WTC11 (cell line): ENCODE measurements at regions not wholly inside any gene's neighbourhood (a gene's known extent, or its start where the extent isn't known, plus 50 kb on each side); places are given as distances from the start of the nearest gene placed in this dataset.
A peak's percentile ranks its signal among the peaks of the same experiment; 100 is the strongest.

Experiments
- ATAC-seq: fragments of 200-7000 bp; cut with Tn5 transposase; 2 replicates; pipeline ENCODE4 v1.10.0; 2021; ENCODE audit warnings: mild to moderate bottlenecking, moderate library complexity
- CTCF ChIA-PET: fragments of 300-600 bp; sonication (Branson Sonifier 250); formaldehyde crosslinking; loops from one replicate; lab custom pipeline; 2021; ENCODE audit warnings: antibody characterized with exemption; lab: Charles Lee
- POLR2A ChIA-PET: fragments of 350-600 bp; sonication (Branson Sonifier 250); formaldehyde crosslinking; loops from one replicate; lab custom pipeline; 2021; ENCODE audit warnings: antibody characterized with exemption; lab: Charles Lee
- DNase-seq: peaks from one replicate; pipeline ENCODE4 v3.0.0; 2021; ENCODE audit warnings: low spot score
- H3K27ac Mint-ChIP-seq: 2 replicates; pipeline ENCODE4 v1.8.0; 2021; ENCODE audit warnings: mixed read lengths
- H3K27me3 Mint-ChIP-seq: 2 replicates; pipeline ENCODE4 v1.8.0; 2021; ENCODE audit warnings: low read depth, mild to moderate bottlenecking, moderate library complexity, mixed read lengths
- H3K36me3 Mint-ChIP-seq: 2 replicates; pipeline ENCODE4 v1.8.0; 2021; ENCODE audit warnings: mixed read lengths
- H3K4me1 Mint-ChIP-seq: 2 replicates; pipeline ENCODE4 v1.8.0; 2022; ENCODE audit warnings: mixed read lengths
- H3K4me3 Mint-ChIP-seq: 2 replicates; pipeline ENCODE4 v1.8.0; 2021; ENCODE audit warnings: mild to moderate bottlenecking, moderate library complexity, mixed read lengths
- H3K9me3 Mint-ChIP-seq: 2 replicates; pipeline ENCODE4 v1.8.0; 2021; ENCODE audit warnings: mixed read lengths
- EMX1 ChIP-seq: fragments of 250-450 bp; sonication (Bioruptor Pico); IDR thresholded peaks from 2 replicates; pipeline ENCODE4 v1.8.0; 2021; ENCODE audit warnings: mild to moderate bottlenecking
- FOXJ3 ChIP-seq: sonication (generic); formaldehyde crosslinking; IDR thresholded peaks from 2 replicates; pipeline ENCODE4 v1.9.0; 2021; ENCODE audit warnings: missing genetic modification reagents, mild to moderate bottlenecking, borderline replicate concordance
- FOXK1 ChIP-seq: sonication (generic); formaldehyde crosslinking; IDR thresholded peaks from 2 replicates; pipeline ENCODE4 v1.8.0; 2022; ENCODE audit warnings: mild to moderate bottlenecking, moderate library complexity, missing genetic modification reagents
- GABPB1 ChIP-seq: sonication (generic); formaldehyde crosslinking; IDR thresholded peaks from 2 replicates; pipeline ENCODE4 v1.8.1; 2023; ENCODE audit warnings: mild to moderate bottlenecking, missing genetic modification reagents
- GTF2I ChIP-seq: fragments of 250-450 bp; sonication (Bioruptor Pico); conservative IDR thresholded peaks from 2 replicates; pipeline ENCODE4 v1.4.0; 2021; ENCODE audit warnings: mild to moderate bottlenecking
- NFE2L1 ChIP-seq: sonication (generic); formaldehyde crosslinking; IDR thresholded peaks from 2 replicates; pipeline ENCODE4 v1.8.1; 2023; ENCODE audit warnings: missing genetic modification reagents
- OVOL2 ChIP-seq: fragments of 250-450 bp; sonication (Bioruptor Pico); IDR thresholded peaks from 2 replicates; pipeline ENCODE4 v1.9.0; 2021; ENCODE audit warnings: mild to moderate bottlenecking, borderline replicate concordance
- RORB ChIP-seq: fragments of 250-450 bp; sonication (Bioruptor Pico); IDR thresholded peaks from 2 replicates; pipeline ENCODE4 v1.9.0; 2021; ENCODE audit warnings: mild to moderate bottlenecking
- SMAD4 ChIP-seq: sonication (generic); formaldehyde crosslinking; IDR thresholded peaks from 2 replicates; pipeline ENCODE4 v1.8.0; 2022; ENCODE audit warnings: mild to moderate bottlenecking, missing genetic modification reagents
- SP1 ChIP-seq: sonication (generic); formaldehyde crosslinking; conservative IDR thresholded peaks from 2 replicates; pipeline ENCODE4 v1.8.1; 2022; ENCODE audit warnings: missing genetic modification reagents
- TEAD1 ChIP-seq: sonication (generic); formaldehyde crosslinking; IDR thresholded peaks from 2 replicates; pipeline ENCODE4 v1.8.0; 2022; ENCODE audit warnings: mild to moderate bottlenecking, missing genetic modification reagents
- ZNF396 ChIP-seq: fragments of 250-450 bp; sonication (Bioruptor Pico); IDR thresholded peaks from 2 replicates; pipeline ENCODE4 v1.8.0; 2021; ENCODE audit warnings: mild to moderate bottlenecking, moderate library complexity, borderline replicate concordance
- ZNF416 ChIP-seq: fragments of 250-450 bp; sonication (Bioruptor Pico); IDR thresholded peaks from 2 replicates; pipeline ENCODE4 v1.9.0; 2021; ENCODE audit warnings: mild to moderate bottlenecking, inconsistent platforms
- TF ChIP-seq, protein P1 (sequence below): sonication (generic); formaldehyde crosslinking; IDR thresholded peaks from 2 replicates; pipeline ENCODE4 v1.8.0; 2022; ENCODE audit warnings: missing genetic modification reagents
- TF ChIP-seq, protein P2 (sequence below): sonication (generic); formaldehyde crosslinking; IDR thresholded peaks from 2 replicates; pipeline ENCODE4 v1.8.0; 2022; ENCODE audit warnings: mild to moderate bottlenecking, missing genetic modification reagents
- TF ChIP-seq, protein P3 (sequence below): fragments of 250-450 bp; sonication (Bioruptor Pico); IDR thresholded peaks from 2 replicates; pipeline ENCODE4 v2.1.2; 2022; ENCODE audit warnings: mild to moderate bottlenecking, moderate library complexity
- TF ChIP-seq, protein P4 (sequence below): sonication (generic); formaldehyde crosslinking; IDR thresholded peaks from 2 replicates; pipeline ENCODE4 v1.8.1; 2023; ENCODE audit warnings: mild to moderate bottlenecking, missing genetic modification reagents
- TF ChIP-seq, protein P5 (sequence below): sonication (generic); formaldehyde crosslinking; conservative IDR thresholded peaks from 2 replicates; pipeline ENCODE4 v1.8.1; 2023; ENCODE audit warnings: mild to moderate bottlenecking, low read depth, missing genetic modification reagents, moderate library complexity
- TF ChIP-seq, protein P6 (sequence below): sonication (generic); formaldehyde crosslinking; IDR thresholded peaks from 2 replicates; pipeline ENCODE4 v1.8.1; 2022; ENCODE audit warnings: low read depth, mild to moderate bottlenecking, moderate library complexity, missing genetic modification reagents, borderline replicate concordance

DNA sequence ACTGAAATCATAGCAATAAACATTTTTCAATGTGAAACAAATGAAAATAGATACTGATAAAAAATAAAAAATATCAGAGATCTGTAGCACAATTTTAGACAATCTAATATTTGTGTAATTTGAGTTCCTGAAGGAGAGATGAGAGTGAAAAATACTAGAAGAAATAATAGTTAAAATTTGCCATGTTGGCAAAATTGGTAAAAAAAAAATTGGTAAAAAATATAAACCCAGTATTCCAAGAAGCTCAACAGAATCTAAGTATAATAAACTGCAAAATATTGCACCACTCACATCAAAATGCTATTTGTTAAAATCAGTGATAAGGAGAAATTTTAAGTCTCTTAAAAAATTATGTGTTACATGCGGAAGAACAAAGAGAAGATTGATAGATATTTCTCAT, 1680.7 kb downstream of the PCDH7 start (continued):
- TF ChIP-seq, protein P1, sequence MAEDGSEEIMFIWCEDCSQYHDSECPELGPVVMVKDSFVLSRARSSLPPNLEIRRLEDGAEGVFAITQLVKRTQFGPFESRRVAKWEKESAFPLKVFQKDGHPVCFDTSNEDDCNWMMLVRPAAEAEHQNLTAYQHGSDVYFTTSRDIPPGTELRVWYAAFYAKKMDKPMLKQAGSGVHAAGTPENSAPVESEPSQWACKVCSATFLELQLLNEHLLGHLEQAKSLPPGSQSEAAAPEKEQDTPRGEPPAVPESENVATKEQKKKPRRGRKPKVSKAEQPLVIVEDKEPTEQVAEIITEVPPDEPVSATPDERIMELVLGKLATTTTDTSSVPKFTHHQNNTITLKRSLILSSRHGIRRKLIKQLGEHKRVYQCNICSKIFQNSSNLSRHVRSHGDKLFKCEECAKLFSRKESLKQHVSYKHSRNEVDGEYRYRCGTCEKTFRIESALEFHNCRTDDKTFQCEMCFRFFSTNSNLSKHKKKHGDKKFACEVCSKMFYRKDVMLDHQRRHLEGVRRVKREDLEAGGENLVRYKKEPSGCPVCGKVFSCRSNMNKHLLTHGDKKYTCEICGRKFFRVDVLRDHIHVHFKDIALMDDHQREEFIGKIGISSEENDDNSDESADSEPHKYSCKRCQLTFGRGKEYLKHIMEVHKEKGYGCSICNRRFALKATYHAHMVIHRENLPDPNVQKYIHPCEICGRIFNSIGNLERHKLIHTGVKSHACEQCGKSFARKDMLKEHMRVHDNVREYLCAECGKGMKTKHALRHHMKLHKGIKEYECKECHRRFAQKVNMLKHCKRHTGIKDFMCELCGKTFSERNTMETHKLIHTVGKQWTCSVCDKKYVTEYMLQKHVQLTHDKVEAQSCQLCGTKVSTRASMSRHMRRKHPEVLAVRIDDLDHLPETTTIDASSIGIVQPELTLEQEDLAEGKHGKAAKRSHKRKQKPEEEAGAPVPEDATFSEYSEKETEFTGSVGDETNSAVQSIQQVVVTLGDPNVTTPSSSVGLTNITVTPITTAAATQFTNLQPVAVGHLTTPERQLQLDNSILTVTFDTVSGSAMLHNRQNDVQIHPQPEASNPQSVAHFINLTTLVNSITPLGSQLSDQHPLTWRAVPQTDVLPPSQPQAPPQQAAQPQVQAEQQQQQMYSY (CRISPR knock-in tag): no peak

DNA sequence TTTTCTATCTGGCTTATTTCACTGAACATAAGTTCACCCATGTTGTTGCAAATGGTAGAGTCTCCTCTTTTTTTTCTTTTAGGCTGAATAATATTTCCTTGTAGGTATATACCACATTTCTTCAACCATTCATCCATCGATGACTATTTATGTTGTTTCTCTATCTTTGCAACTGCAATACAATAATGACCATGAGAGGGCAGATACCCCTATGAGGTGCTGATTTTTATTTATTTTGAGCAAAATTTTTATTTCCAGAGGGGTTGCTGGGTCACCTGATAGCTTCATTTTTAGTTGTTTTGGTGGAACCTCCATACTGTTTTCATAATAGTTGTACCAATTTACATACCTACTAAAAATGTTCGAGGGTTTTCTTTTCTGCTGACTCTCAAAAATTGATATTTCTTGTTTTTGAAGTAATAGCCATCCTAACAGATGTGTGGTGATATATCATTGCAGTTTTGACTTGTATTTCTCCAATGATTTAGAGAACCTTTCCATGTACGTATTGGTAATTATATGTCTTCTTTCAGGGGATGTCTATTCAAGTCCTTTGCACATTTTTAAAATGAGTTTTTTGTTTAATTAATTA, 1697.0 kb downstream of the PCDH7 start:
- no peak for ATAC-seq
- no peaks in the 10 kb centered on the region for H3K4me1 Mint-ChIP-seq
- TF ChIP-seq GABPB1 (CRISPR knock-in tag) (no peak), SP1 (CRISPR knock-in tag) (no peak), ZNF396 (no peak), OVOL2 (CRISPR knock-in tag) (no peak), RORB (CRISPR knock-in tag) (no peak), FOXK1 (CRISPR knock-in tag) (no peak), TEAD1 (no peak)
- TF ChIP-seq, protein P2, sequence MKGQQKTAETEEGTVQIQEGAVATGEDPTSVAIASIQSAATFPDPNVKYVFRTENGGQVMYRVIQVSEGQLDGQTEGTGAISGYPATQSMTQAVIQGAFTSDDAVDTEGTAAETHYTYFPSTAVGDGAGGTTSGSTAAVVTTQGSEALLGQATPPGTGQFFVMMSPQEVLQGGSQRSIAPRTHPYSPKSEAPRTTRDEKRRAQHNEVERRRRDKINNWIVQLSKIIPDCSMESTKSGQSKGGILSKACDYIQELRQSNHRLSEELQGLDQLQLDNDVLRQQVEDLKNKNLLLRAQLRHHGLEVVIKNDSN (CRISPR knock-in tag): no peak
- TF ChIP-seq, protein P3, sequence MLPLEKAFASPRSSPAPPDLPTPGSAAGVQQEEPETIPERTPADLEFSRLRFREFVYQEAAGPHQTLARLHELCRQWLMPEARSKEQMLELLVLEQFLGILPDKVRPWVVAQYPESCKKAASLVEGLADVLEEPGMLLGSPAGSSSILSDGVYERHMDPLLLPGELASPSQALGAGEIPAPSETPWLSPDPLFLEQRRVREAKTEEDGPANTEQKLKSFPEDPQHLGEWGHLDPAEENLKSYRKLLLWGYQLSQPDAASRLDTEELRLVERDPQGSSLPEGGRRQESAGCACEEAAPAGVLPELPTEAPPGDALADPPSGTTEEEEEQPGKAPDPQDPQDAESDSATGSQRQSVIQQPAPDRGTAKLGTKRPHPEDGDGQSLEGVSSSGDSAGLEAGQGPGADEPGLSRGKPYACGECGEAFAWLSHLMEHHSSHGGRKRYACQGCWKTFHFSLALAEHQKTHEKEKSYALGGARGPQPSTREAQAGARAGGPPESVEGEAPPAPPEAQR (CRISPR knock-in tag): no peak
- TF ChIP-seq, protein P4, sequence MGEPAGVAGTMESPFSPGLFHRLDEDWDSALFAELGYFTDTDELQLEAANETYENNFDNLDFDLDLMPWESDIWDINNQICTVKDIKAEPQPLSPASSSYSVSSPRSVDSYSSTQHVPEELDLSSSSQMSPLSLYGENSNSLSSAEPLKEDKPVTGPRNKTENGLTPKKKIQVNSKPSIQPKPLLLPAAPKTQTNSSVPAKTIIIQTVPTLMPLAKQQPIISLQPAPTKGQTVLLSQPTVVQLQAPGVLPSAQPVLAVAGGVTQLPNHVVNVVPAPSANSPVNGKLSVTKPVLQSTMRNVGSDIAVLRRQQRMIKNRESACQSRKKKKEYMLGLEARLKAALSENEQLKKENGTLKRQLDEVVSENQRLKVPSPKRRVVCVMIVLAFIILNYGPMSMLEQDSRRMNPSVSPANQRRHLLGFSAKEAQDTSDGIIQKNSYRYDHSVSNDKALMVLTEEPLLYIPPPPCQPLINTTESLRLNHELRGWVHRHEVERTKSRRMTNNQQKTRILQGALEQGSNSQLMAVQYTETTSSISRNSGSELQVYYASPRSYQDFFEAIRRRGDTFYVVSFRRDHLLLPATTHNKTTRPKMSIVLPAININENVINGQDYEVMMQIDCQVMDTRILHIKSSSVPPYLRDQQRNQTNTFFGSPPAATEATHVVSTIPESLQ (CRISPR knock-in tag): no peak
- H3K27ac Mint-ChIP-seq: no peak overlapping the region
- no peaks in the 10 kb centered on the region for H3K27me3 Mint-ChIP-seq
- ChIA-PET CTCF (no interaction called here), POLR2A (no interaction called here)
- no peak for DNase-seq
- peaks cover 25% of the 10 kb centered on the region for H3K9me3 Mint-ChIP-seq
- peaks cover 3% of the 10 kb centered on the region; the same call in 1 of the 2 replicates for H3K36me3 Mint-ChIP-seq
- no peak overlapping the region for H3K4me3 Mint-ChIP-seq

DNA sequence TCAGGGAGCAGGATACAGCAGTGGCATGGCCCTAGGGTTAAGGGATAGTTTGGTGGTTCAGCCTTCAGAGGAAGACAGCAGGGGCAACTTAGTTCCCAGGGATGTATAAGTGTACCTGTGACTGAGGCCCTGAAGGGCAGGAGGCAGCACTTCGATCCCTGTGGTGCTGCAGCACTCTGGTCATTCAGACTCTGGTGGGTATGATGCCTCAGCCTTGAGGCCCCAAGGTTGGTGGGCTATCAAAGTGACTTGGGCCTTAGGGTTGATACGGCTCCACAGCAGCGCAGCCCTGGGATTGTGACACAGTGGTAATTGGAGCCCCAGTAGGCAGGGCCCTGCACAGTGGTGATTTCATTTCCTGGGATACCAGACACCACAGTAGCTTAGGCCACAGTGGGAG, 1703.1 kb downstream of the PCDH7 start:
- CTCF ChIA-PET: no interaction called here
- ATAC-seq: peak; percentile 44
- TF ChIP-seq EMX1 (no peak), SMAD4 (CRISPR knock-in tag) (no peak)
- TF ChIP-seq, all 79 proteins: peak for 0
- peaks cover 32% of the 10 kb centered on the region for H3K9me3 Mint-ChIP-seq
- no peak overlapping the region for H3K27ac Mint-ChIP-seq
- peaks cover 7% of the 10 kb centered on the region; the same call in 1 of the 2 replicates for H3K36me3 Mint-ChIP-seq
- H3K4me1 Mint-ChIP-seq: no peaks in the 10 kb centered on the region
- DNase-seq: no peak
- H3K4me3 Mint-ChIP-seq: no peak overlapping the region
- POLR2A ChIA-PET: no interaction called here
- no peaks in the 10 kb centered on the region for H3K27me3 Mint-ChIP-seq

DNA sequence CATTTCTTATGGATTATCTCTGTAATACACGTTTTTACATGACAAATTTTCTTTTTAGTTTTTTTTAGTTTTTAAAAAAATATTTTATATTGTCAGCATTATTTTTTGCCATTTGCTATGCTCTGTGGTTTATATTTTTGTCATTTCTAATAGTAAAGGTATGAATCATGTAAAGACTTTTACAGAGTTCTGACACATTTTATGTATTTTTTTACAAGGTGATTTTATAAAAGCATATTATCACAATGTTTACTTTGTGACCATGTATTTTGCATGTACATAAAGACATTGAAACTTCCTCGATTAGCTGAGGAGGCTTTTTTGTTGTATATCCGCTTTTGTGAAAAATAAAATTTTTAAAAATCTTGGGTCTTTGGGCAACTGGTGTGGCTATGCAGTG, 1705.1 kb downstream of the PCDH7 start:
- Mint-ChIP-seq H3K27ac (no peak overlapping the region), H3K9me3 (peaks cover 27% of the 10 kb centered on the region), H3K4me3 (no peak overlapping the region), H3K27me3 (no peaks in the 10 kb centered on the region), H3K36me3 (peaks cover 7% of the 10 kb centered on the region; the same call in 1 of the 2 replicates), H3K4me1 (peaks cover 3% of the 10 kb centered on the region)
- ATAC-seq (no peak), DNase-seq (no peak)
- CTCF ChIA-PET: no interaction called here
- POLR2A ChIA-PET: no interaction called here
- TF ChIP-seq, protein P5, sequence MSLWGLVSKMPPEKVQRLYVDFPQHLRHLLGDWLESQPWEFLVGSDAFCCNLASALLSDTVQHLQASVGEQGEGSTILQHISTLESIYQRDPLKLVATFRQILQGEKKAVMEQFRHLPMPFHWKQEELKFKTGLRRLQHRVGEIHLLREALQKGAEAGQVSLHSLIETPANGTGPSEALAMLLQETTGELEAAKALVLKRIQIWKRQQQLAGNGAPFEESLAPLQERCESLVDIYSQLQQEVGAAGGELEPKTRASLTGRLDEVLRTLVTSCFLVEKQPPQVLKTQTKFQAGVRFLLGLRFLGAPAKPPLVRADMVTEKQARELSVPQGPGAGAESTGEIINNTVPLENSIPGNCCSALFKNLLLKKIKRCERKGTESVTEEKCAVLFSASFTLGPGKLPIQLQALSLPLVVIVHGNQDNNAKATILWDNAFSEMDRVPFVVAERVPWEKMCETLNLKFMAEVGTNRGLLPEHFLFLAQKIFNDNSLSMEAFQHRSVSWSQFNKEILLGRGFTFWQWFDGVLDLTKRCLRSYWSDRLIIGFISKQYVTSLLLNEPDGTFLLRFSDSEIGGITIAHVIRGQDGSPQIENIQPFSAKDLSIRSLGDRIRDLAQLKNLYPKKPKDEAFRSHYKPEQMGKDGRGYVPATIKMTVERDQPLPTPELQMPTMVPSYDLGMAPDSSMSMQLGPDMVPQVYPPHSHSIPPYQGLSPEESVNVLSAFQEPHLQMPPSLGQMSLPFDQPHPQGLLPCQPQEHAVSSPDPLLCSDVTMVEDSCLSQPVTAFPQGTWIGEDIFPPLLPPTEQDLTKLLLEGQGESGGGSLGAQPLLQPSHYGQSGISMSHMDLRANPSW (CRISPR knock-in tag): no peak
- TF ChIP-seq, protein P6, sequence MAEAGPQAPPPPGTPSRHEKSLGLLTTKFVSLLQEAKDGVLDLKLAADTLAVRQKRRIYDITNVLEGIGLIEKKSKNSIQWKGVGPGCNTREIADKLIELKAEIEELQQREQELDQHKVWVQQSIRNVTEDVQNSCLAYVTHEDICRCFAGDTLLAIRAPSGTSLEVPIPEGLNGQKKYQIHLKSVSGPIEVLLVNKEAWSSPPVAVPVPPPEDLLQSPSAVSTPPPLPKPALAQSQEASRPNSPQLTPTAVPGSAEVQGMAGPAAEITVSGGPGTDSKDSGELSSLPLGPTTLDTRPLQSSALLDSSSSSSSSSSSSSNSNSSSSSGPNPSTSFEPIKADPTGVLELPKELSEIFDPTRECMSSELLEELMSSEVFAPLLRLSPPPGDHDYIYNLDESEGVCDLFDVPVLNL (CRISPR knock-in tag): no peak
- TF ChIP-seq ZNF416 (CRISPR knock-in tag) (no peak), GTF2I (CRISPR knock-in tag) (no peak), FOXJ3 (CRISPR knock-in tag) (no peak), NFE2L1 (CRISPR knock-in tag) (no peak)
- TF ChIP-seq, all 79 proteins: peak for 0
